ENCODE measurements at regions not wholly inside any gene's neighbourhood (a gene's known extent, or its start where the extent isn't known, plus 50 kb on each side); places are given as distances from the start of the nearest gene placed in this dataset.

DNA sequence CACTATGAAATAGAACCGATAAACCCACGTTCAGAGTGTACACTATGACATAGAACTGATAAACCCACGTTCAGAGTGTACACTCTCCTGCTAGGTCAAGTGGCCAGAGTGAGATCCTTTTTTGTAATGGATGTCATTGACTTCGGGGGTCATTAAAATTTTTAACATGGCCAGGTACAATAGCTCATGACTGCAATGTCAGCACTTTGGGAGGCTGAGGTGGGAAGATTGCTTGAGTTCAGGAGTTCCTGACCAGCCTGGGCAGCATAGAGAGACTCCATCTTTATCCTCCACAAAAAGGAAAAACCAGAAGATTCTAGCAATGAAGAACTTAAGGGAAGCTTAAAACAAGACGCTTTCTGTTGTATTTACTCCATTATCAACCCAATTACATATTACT is 439.7 kb upstream of the FRG1 start:
- no peak for DNase-seq (ENCODE audit: low read depth)
- no peak overlapping the region for H3K4me3 ChIP-seq (ENCODE audit: control insufficient read depth, low read depth, low read length)
- TF ChIP-seq, protein P1, sequence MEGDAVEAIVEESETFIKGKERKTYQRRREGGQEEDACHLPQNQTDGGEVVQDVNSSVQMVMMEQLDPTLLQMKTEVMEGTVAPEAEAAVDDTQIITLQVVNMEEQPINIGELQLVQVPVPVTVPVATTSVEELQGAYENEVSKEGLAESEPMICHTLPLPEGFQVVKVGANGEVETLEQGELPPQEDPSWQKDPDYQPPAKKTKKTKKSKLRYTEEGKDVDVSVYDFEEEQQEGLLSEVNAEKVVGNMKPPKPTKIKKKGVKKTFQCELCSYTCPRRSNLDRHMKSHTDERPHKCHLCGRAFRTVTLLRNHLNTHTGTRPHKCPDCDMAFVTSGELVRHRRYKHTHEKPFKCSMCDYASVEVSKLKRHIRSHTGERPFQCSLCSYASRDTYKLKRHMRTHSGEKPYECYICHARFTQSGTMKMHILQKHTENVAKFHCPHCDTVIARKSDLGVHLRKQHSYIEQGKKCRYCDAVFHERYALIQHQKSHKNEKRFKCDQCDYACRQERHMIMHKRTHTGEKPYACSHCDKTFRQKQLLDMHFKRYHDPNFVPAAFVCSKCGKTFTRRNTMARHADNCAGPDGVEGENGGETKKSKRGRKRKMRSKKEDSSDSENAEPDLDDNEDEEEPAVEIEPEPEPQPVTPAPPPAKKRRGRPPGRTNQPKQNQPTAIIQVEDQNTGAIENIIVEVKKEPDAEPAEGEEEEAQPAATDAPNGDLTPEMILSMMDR (conservative IDR thresholded peaks at IDR 0.05; ENCODE audit: control insufficient read depth, insufficient read depth, low read depth, low read length): no peak

DNA sequence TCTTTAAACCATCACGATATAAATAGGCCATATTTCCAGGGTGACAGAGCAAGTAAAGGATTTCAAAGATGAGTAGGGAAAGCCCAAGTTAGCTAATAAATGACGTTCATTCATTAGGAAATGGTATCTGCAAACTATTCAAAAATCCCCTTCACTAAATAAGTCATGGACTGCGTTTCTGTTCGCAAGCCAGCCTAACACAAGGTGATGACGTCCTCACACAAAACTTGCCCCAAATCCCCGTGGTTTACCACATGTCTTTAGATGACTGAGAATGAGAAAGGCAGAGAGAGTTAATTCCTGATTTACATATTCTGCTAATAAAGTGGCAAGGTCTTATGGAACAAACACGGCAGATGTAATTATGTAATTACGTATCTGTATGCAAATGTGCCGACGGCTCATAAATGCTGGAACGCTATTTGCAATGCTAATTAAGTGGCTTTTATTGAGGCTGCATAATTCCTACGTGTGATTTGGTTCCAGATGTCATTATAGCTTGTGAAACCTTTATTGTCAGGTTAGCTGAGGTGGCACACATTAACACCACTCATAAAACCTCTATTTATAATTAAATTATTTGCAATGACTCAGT is 437.7 kb upstream of the FRG1 start:
- DNase-seq (ENCODE audit: low read depth): no peak
- TF ChIP-seq, protein P1 (conservative IDR thresholded peaks at IDR 0.05; ENCODE audit: control insufficient read depth, insufficient read depth, low read depth, low read length): no peak
- no peak overlapping the region for H3K4me3 ChIP-seq (ENCODE audit: control insufficient read depth, low read depth, low read length)

DNA sequence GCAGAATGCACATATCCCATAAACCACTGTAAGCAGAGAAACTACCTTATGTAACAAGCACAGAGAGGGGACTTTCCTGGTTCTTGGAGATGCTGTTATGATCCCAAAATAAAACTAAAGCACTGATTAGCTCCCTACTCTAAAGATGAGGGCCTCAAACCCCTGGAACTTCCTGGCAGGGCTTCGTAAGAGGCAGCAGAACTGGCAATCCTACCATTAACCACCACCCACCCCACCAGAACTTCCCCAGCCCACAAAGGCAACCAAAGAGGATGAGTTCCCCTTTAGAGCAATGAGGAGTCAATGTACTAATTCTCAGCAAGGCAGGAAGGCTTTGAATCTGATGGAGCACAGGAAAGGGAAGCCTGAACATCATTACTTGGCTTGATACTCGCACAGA is 436.5 kb upstream of the FRG1 start:
- no peak overlapping the region for H3K4me3 ChIP-seq (ENCODE audit: control insufficient read depth, low read depth, low read length)
- no peak for DNase-seq (ENCODE audit: low read depth)
- TF ChIP-seq, protein P1 (conservative IDR thresholded peaks at IDR 0.05; ENCODE audit: control insufficient read depth, insufficient read depth, low read depth, low read length): no peak

DNA sequence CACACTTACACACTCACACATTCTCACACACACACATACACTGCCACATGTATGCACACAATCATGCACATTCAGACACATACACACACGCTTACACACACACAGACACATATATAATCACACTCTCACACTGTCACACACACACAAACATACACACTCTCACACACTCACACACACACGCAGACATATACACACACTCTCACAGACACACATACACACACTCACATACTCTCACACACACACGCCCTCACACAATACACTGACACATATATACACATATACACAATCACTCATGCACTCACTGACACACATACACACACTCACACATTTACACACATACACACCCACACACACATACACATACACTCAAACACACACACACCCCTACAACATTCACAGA is 435.3 kb upstream of the FRG1 start:
- no peak for DNase-seq (ENCODE audit: low read depth)
- no peak overlapping the region for H3K4me3 ChIP-seq (ENCODE audit: control insufficient read depth, low read depth, low read length)
- TF ChIP-seq, protein P1 (conservative IDR thresholded peaks at IDR 0.05; ENCODE audit: control insufficient read depth, insufficient read depth, low read depth, low read length): no peak

DNA sequence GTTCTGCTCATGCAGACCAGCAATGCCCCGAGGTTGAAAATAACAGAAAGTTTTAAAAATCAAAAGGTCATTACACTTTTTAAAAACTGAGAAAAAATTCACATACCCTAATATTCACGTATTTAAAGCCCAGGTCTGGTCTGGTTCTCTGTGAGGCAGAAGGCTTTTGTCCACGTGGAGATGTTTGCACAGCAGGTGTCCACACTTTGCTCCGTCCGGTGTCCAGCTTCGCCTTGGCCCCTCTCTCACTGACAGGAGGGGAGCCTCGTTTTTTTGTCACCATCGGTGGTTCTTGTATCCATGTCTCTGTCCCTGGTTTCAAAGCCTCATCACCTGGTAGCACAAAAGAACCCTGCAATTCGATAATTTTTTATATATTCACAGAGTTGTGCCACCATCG is 434.6 kb upstream of the FRG1 start:
- DNase-seq (ENCODE audit: low read depth): no peak
- H3K4me3 ChIP-seq (ENCODE audit: control insufficient read depth, low read depth, low read length): no peak overlapping the region
- TF ChIP-seq, protein P1 (conservative IDR thresholded peaks at IDR 0.05; ENCODE audit: control insufficient read depth, insufficient read depth, low read depth, low read length): no peak

DNA sequence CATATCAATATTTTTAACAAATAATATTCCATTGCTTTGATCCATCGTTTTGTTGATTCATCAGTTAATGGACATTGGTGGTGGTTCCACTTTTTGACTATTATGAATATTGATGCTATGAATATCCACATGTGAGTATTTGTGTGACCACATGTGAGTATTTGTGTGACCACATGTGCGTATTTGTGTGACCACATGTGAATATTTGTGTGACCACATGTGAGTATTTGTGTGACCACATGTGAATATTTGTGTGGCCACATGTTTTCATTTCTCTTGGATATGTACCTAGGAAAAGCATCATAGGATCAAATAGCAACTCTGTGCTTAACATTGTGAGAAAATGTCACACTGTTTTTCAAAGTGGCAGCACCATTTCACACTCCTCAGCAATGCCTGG is 433.6 kb upstream of the FRG1 start:
- H3K4me3 ChIP-seq (ENCODE audit: control insufficient read depth, low read depth, low read length): no peak overlapping the region
- DNase-seq (ENCODE audit: low read depth): no peak
- TF ChIP-seq, protein P1 (conservative IDR thresholded peaks at IDR 0.05; ENCODE audit: control insufficient read depth, insufficient read depth, low read depth, low read length): no peak

DNA sequence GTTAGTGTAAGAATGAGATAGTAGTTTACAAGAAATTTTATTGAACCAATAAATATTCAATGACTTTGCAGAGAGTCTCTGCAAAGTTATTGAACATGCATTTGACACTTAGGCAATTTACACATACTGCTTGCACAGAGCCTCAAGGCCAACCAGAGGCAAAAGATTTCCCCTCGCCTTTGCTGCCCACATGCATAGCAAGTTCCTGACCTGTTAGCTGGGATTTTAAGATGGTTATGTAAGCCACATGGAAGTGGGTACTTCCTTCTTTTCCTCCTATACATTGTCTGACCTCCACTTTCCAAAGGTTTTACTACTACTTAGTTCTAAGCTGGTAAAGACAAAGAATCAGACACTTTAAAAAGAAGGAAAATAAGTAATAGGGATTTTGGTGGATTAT is 430.1 kb upstream of the FRG1 start:
- DNase-seq (ENCODE audit: low read depth): no peak
- no peak overlapping the region for H3K4me3 ChIP-seq (ENCODE audit: control insufficient read depth, low read depth, low read length)
- TF ChIP-seq, protein P1 (conservative IDR thresholded peaks at IDR 0.05; ENCODE audit: control insufficient read depth, insufficient read depth, low read depth, low read length): no peak
